Prostate gland (tissue), 2 donors: ENCODE measurements at regions not wholly inside any gene's neighbourhood (a gene's known extent, or its start where the extent isn't known, plus 50 kb on each side); places are given as distances from the start of the nearest gene placed in this dataset.

Experiments used
- POLR2A ChIP-seq: fragments of 450-650 bp; IDR thresholded peaks from one replicate; pipeline ENCODE4 v1.6.1; 2016; ENCODE audit warnings: antibody characterized with exemption, mild to moderate bottlenecking
- POLR2AphosphoS5 ChIP-seq: sonication (generic); formaldehyde crosslinking; IDR thresholded peaks from one replicate; pipeline ENCODE4 v1.6.1; 2017; ENCODE audit warnings: antibody characterized with exemption
- TF ChIP-seq, protein P1 (sequence below), 4 experiments: fragments of 200-600 bp in 2 of 4; fragments of 450-650 bp in 2 of 4; sonication (generic) in 2 of 4; IDR thresholded peaks; 1 replicate in 3 of 4; 2 replicates in 1 of 4; pipeline ENCODE4 v1.5.1; 2016 to 2019; ENCODE audit warnings: antibody characterized with exemption in 4 of 4, mild to moderate bottlenecking in 2 of 4, moderate library complexity in 2 of 4

- TF ChIP-seq, protein P1, sequence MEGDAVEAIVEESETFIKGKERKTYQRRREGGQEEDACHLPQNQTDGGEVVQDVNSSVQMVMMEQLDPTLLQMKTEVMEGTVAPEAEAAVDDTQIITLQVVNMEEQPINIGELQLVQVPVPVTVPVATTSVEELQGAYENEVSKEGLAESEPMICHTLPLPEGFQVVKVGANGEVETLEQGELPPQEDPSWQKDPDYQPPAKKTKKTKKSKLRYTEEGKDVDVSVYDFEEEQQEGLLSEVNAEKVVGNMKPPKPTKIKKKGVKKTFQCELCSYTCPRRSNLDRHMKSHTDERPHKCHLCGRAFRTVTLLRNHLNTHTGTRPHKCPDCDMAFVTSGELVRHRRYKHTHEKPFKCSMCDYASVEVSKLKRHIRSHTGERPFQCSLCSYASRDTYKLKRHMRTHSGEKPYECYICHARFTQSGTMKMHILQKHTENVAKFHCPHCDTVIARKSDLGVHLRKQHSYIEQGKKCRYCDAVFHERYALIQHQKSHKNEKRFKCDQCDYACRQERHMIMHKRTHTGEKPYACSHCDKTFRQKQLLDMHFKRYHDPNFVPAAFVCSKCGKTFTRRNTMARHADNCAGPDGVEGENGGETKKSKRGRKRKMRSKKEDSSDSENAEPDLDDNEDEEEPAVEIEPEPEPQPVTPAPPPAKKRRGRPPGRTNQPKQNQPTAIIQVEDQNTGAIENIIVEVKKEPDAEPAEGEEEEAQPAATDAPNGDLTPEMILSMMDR (IDR thresholded peaks at IDR 0.05), result no peak
- TF ChIP-seq POLR2A (no peak), POLR2AphosphoS5 (no peak)
Observed at GRCh38 chr3:35562141-35562540, 77.2 kb upstream of the ARPP21 start.
